ENCODE measurements at regions not wholly inside any gene's neighbourhood (a gene's known extent, or its start where the extent isn't known, plus 50 kb on each side); places are given as distances from the start of the nearest gene placed in this dataset.

DNA sequence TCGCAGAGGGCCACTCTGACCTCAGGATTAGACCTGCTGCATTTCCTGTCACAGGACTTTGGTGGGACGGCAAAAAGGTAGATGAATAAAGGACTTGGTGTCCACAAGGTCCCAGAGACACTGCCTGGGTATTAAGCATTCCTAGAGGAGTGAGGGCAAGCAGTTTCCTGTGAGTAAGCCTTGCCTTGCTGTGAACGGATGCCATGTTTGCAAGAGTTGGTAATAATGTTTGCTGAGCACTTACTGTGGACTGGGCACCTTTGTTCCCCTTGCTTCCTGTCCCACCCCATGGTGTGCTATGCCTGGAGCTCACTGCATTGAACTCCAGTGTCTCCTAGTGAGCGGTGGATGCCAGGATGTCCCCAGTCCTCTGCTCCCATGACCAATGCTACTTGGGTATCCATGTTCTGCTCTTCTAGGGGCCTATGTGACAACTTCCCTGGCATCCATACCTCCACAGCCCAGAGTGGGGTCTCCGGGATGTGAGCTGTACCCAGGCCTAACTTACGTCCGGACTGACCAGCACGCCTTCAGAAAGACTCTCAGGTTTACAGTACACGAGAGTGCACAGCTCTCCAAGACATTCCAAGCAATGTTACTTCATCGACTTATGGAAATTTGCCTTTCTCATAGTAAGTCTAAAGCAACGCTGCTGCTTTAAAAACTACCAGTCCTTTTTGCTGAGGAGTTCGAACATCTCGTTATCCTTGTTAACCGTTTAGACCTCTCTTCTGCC is 95.5 kb upstream of the MSX1 start:
- TF ChIP-seq, protein P1, sequence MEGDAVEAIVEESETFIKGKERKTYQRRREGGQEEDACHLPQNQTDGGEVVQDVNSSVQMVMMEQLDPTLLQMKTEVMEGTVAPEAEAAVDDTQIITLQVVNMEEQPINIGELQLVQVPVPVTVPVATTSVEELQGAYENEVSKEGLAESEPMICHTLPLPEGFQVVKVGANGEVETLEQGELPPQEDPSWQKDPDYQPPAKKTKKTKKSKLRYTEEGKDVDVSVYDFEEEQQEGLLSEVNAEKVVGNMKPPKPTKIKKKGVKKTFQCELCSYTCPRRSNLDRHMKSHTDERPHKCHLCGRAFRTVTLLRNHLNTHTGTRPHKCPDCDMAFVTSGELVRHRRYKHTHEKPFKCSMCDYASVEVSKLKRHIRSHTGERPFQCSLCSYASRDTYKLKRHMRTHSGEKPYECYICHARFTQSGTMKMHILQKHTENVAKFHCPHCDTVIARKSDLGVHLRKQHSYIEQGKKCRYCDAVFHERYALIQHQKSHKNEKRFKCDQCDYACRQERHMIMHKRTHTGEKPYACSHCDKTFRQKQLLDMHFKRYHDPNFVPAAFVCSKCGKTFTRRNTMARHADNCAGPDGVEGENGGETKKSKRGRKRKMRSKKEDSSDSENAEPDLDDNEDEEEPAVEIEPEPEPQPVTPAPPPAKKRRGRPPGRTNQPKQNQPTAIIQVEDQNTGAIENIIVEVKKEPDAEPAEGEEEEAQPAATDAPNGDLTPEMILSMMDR (IDR thresholded peaks at IDR 0.05) = no peak
- TF ChIP-seq POLR2A (IDR thresholded peaks at IDR 0.05) = no peak

Measured in ovary (tissue), 3 donors.